Neural crest cell (in vitro differentiated cells): ENCODE measurements at regions not wholly inside any gene's neighbourhood (a gene's known extent, or its start where the extent isn't known, plus 50 kb on each side); places are given as distances from the start of the nearest gene placed in this dataset.
A peak's percentile ranks its signal among the peaks of the same experiment; 100 is the strongest.

ENCODE experiments used
- DNase-seq: peaks from one replicate; pipeline ENCODE4 v3.0.0; 2021; ENCODE audit warnings: low read depth, mixed read lengths, low spot score
- H3K27ac Mint-ChIP-seq: one replicate; pipeline ENCODE4 v1.8.0; 2021; ENCODE audit warnings: mild to moderate bottlenecking, mixed read lengths; ENCODE audit not compliant: unreplicated experiment
- H3K27me3 Mint-ChIP-seq: 2 replicates; pipeline ENCODE4 v1.8.0; 2021; ENCODE audit warnings: low read depth, mild to moderate bottlenecking, mixed read lengths
- H3K36me3 Mint-ChIP-seq: 2 replicates; pipeline ENCODE4 v1.8.0; 2021; ENCODE audit warnings: low read depth, mild to moderate bottlenecking, mixed read lengths
- H3K4me1 Mint-ChIP-seq: 2 replicates; pipeline ENCODE4 v1.8.0; 2021; ENCODE audit warnings: mixed read lengths
- H3K4me3 Mint-ChIP-seq: one replicate; pipeline ENCODE4 v1.8.0; 2021; ENCODE audit warnings: mild to moderate bottlenecking, mixed read lengths
- H3K9me3 Mint-ChIP-seq: 2 replicates; pipeline ENCODE4 v1.8.0; 2021; ENCODE audit warnings: mixed read lengths
- TF ChIP-seq, protein P1 (sequence below): fragments of 200-600 bp; sonication (generic); conservative IDR thresholded peaks from 2 replicates; pipeline ENCODE4 v1.5.0; 2021; ENCODE audit warnings: antibody characterized with exemption, mild to moderate bottlenecking

DNA sequence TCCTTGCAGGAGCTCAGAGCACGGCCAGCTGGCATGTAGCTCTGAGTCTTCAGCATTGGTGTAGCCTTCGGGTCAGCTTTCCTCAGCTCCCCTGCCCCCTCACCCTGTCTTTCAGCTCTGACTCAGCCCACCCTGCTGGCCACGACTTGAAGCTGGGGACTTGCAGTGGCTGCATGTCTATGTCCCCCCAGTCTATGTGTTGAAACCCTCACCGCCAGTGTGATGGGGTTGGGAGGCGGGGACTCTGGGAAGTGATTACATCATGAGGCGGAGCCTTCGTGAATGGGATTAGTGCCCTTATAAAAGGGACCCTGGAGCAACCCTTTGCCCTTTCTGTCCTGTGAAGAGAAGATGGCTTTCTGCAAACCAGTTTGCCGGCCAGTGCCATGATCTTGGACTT, 111.1 kb downstream of the CTTN start:
- Mint-ChIP-seq H3K27ac (no peak overlapping the region), H3K4me3 (no peak overlapping the region), H3K36me3 (peaks cover 7% of the 10 kb centered on the region), H3K9me3 (peaks cover 13% of the 10 kb centered on the region), H3K27me3 (no peaks in the 10 kb centered on the region), H3K4me1 (peaks cover 15% of the 10 kb centered on the region)
- TF ChIP-seq, protein P1, sequence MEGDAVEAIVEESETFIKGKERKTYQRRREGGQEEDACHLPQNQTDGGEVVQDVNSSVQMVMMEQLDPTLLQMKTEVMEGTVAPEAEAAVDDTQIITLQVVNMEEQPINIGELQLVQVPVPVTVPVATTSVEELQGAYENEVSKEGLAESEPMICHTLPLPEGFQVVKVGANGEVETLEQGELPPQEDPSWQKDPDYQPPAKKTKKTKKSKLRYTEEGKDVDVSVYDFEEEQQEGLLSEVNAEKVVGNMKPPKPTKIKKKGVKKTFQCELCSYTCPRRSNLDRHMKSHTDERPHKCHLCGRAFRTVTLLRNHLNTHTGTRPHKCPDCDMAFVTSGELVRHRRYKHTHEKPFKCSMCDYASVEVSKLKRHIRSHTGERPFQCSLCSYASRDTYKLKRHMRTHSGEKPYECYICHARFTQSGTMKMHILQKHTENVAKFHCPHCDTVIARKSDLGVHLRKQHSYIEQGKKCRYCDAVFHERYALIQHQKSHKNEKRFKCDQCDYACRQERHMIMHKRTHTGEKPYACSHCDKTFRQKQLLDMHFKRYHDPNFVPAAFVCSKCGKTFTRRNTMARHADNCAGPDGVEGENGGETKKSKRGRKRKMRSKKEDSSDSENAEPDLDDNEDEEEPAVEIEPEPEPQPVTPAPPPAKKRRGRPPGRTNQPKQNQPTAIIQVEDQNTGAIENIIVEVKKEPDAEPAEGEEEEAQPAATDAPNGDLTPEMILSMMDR = no peak
- DNase-seq = no peak

DNA sequence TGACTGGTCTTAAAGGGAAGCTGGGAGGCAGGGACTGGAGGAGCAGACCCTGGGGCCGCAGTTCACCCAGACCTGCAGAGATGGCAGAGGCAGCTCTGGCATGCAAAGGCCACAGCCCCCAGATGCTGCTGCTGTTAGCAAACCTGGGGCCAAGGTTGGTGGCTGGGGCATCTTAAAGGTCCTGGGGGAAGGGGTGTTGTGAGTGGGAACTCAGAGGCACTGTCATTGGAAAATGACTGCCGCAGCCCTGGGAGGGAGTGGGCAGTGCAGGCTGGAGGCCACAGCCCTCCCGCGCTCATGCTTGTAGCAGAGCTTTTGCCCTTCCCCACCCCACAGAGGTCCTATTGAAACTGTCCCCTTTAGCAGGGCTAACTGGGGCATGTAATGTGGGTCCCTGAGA, 111.8 kb downstream of the CTTN start:
- H3K27ac Mint-ChIP-seq = no peak overlapping the region
- H3K27me3 Mint-ChIP-seq = no peaks in the 10 kb centered on the region
- H3K36me3 Mint-ChIP-seq = peaks cover 7% of the 10 kb centered on the region
- TF ChIP-seq, protein P1 = no peak
- H3K4me3 Mint-ChIP-seq = no peak overlapping the region
- DNase-seq = no peak
- peaks cover 10% of the 10 kb centered on the region for H3K4me1 Mint-ChIP-seq
- peaks cover 13% of the 10 kb centered on the region for H3K9me3 Mint-ChIP-seq

DNA sequence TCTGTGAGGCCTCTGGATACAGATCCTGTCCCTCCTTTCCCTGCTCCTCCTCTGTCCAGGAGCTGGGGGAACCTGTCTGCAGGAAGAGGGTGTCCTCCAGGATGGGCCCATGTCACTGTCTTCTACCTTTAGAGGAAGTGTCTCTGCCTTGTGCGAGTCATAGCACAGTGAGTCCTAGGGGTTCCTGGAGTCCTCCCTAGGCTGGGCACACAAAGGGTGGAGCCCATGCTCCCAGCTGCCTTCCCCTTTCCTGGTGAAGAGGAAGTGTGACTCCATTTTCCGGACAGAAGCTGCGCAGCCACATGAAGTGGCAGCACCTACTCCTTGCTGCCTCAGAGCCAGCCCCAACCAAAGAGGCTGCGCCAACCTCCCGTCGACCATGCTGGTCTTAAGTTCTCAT, 112.2 kb downstream of the CTTN start:
- Mint-ChIP-seq H3K4me3 (no peak overlapping the region), H3K36me3 (peaks cover 7% of the 10 kb centered on the region), H3K4me1 (peaks cover 10% of the 10 kb centered on the region), H3K27me3 (no peaks in the 10 kb centered on the region), H3K9me3 (peaks cover 13% of the 10 kb centered on the region), H3K27ac (no peak overlapping the region)
- TF ChIP-seq, protein P1 = no peak
- DNase-seq = no peak

DNA sequence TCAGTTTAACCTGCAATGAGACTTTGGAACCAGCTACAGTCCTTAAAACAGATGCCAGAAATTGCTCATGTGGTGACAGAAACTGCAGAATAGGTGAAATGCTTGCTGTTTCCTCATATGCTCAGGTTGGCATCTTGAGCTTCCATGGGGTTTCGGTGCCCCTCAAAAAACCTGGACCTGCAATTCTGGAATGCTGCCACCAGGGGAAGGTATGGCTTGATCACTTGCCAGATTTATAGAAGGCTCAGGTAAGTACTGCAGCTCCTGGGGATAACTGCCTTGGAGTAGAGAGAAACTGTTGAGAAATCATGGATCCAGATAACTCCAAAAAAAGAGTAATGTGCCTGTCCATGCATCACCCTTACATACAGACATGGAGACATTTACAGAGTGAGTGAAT, 113.0 kb downstream of the CTTN start:
- H3K4me1 Mint-ChIP-seq = peaks cover 12% of the 10 kb centered on the region
- H3K36me3 Mint-ChIP-seq = peaks cover 9% of the 10 kb centered on the region
- H3K9me3 Mint-ChIP-seq = peaks cover 13% of the 10 kb centered on the region
- no peak overlapping the region for H3K4me3 Mint-ChIP-seq
- TF ChIP-seq, protein P1 = peak; percentile 37
- H3K27ac Mint-ChIP-seq = no peak overlapping the region
- DNase-seq = no peak
- H3K27me3 Mint-ChIP-seq = no peaks in the 10 kb centered on the region

DNA sequence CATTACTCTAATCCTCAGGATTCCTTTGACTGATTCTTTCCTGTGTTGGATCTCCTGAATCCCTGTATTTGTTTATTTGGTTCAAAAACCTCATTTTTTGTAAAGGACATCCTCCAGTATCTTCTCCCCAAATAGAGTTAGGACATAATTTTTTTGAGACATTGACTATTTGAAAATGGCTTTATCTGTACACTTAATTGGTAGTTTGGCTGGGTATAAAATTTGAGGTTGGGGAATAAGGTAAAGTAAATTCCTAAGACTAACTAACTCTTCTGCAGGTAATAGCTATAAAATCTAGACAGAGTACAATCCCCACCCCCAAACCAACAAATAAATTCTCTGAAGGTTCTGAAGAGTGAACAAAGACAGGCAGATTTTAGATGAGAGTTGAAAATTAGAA, 114.4 kb downstream of the CTTN start:
- H3K27ac Mint-ChIP-seq = no peak overlapping the region
- TF ChIP-seq, protein P1 = no peak
- H3K9me3 Mint-ChIP-seq = peaks cover 13% of the 10 kb centered on the region
- no peak overlapping the region for H3K4me3 Mint-ChIP-seq
- H3K36me3 Mint-ChIP-seq = peaks cover 9% of the 10 kb centered on the region
- no peak for DNase-seq
- no peaks in the 10 kb centered on the region for H3K27me3 Mint-ChIP-seq
- H3K4me1 Mint-ChIP-seq = peaks cover 17% of the 10 kb centered on the region

DNA sequence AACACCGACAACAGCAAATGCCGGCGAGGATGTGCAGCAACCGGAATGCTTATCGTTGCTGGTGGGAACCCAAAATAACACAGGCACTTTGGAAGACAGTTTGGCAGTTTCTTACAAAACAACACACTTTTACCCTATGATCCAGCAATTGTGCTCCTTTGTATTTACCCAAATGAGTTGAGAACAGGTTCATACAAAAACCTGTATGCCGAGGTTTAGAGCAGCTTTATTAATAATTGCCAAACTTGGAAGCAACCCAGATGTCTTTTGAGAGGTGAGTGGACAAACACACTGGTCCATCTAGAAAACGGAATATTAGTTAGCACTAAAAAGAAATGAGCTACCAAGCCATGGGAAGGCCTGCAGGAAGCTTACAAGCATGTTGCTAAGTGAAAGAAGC, 118.9 kb downstream of the CTTN start:
- TF ChIP-seq, protein P1 = no peak
- no peak overlapping the region for H3K4me3 Mint-ChIP-seq
- DNase-seq = no peak
- H3K4me1 Mint-ChIP-seq = peaks cover 39% of the 10 kb centered on the region
- H3K9me3 Mint-ChIP-seq = peaks cover 7% of the 10 kb centered on the region
- no peak overlapping the region for H3K27ac Mint-ChIP-seq
- H3K27me3 Mint-ChIP-seq = no peaks in the 10 kb centered on the region
- peaks cover 7% of the 10 kb centered on the region for H3K36me3 Mint-ChIP-seq
